ENCODE measurements at regions not wholly inside any gene's neighbourhood (a gene's known extent, or its start where the extent isn't known, plus 50 kb on each side); places are given as distances from the start of the nearest gene placed in this dataset.

DNA sequence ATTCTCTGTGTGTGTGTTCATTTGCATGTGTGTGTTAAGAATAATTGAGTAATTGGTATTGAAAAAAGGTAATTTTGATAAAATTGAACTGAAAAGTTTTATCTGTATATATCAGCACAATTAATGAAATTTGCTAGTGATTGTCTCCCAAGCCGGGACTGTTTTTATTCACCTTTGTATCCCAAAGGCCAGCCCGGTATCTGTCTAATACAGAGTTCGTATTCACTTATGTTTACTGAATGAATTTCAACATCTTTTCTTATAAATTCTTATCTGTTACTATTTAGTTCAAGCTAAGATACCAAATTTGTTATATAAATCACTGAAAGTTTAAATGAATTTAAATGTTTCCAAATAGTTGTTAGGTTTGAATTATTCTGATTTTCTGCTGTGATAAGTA, 394.0 kb upstream of the NAALADL2 start:
- ChIA-PET POLR2A (no interaction called here), CTCF (no interaction called here)
- no peak overlapping the region for H2AFZ ChIP-seq (ENCODE audit: low read depth, low read length)
- intact Hi-C loops (cut with micrococcal nuclease): no loop called here
- no peaks in the 10 kb centered on the region for H3K9me1 ChIP-seq (replicated peaks; ENCODE audit: control insufficient read depth, extremely low read depth, insufficient read depth, low read length)
- dilution Hi-C loops (cut with MboI; ENCODE audit: extremely low pct_ligation_motif_present, low sequenced_read_pairs): no loop called here
- DNase-seq (ENCODE audit: low read depth, low spot score) (no peak), FAIRE-seq (no peak)
- no peak overlapping the region for H3K9ac ChIP-seq (replicated peaks; ENCODE audit: extremely low read depth, insufficient read depth, low read length)
- H3K27ac ChIP-seq (ENCODE audit: insufficient read depth, low read depth, low read length): no peak overlapping the region
- H3K79me2 ChIP-seq (ENCODE audit: control insufficient read depth, insufficient read depth, low read length): no peaks in the 10 kb centered on the region
- BruUV-seq (replicated peaks): no TSS peak
- no peak overlapping the region for H3K4me3 ChIP-seq (replicated peaks in 1 of 3; ENCODE audit: insufficient read depth in 1 of 3, low read depth in 1 of 3, low read length in 3 of 3)
- no peaks in the 10 kb centered on the region for H3K9me3 ChIP-seq (replicated peaks; ENCODE audit: control insufficient read depth, insufficient read depth, low read length)
- no peaks in the 10 kb centered on the region for H3K36me3 ChIP-seq (ENCODE audit: control insufficient read depth in 2 of 2, extremely low read depth in 1 of 2, insufficient read depth in 2 of 2, low read length in 2 of 2)
- TF ChIP-seq POLR2A (IDR thresholded peaks at IDR 0.05; ENCODE audit: low read depth, low read length) (no peak), POLR2AphosphoS5 (IDR thresholded peaks at IDR 0.05; ENCODE audit: insufficient read depth, low read depth, low read length) (no peak), EZH2 (IDR thresholded peaks at IDR 0.05; ENCODE audit: borderline replicate concordance, low read depth, low read length, severe bottlenecking) (no peak), MYC (IDR thresholded peaks at IDR 0.05; ENCODE audit: low read depth, low read length) (no peak), FOS (IDR thresholded peaks at IDR 0.05; ENCODE audit: borderline replicate concordance, insufficient read depth, low read length) (no peak), JUN (IDR thresholded peaks at IDR 0.05; ENCODE audit: borderline replicate concordance, insufficient read depth, insufficient read length, low read depth) (no peak), GATA2 (IDR thresholded peaks at IDR 0.05; ENCODE audit: insufficient read depth, insufficient read length, low read depth, low read length) (no peak)
- TF ChIP-seq, protein P1, sequence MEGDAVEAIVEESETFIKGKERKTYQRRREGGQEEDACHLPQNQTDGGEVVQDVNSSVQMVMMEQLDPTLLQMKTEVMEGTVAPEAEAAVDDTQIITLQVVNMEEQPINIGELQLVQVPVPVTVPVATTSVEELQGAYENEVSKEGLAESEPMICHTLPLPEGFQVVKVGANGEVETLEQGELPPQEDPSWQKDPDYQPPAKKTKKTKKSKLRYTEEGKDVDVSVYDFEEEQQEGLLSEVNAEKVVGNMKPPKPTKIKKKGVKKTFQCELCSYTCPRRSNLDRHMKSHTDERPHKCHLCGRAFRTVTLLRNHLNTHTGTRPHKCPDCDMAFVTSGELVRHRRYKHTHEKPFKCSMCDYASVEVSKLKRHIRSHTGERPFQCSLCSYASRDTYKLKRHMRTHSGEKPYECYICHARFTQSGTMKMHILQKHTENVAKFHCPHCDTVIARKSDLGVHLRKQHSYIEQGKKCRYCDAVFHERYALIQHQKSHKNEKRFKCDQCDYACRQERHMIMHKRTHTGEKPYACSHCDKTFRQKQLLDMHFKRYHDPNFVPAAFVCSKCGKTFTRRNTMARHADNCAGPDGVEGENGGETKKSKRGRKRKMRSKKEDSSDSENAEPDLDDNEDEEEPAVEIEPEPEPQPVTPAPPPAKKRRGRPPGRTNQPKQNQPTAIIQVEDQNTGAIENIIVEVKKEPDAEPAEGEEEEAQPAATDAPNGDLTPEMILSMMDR (IDR thresholded peaks at IDR 0.05; ENCODE audit: extremely low read depth in 1 of 2, insufficient read depth in 1 of 2, low read depth in 1 of 2, low read length in 2 of 2): no peak
- TF ChIP-seq, protein P2, sequence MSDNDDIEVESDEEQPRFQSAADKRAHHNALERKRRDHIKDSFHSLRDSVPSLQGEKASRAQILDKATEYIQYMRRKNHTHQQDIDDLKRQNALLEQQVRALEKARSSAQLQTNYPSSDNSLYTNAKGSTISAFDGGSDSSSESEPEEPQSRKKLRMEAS (IDR thresholded peaks at IDR 0.05; ENCODE audit: insufficient read depth, insufficient read length): no peak
- H3K27me3 ChIP-seq (ENCODE audit: control insufficient read depth in 2 of 2, insufficient read depth in 2 of 2, low read length in 2 of 2): no peaks in the 10 kb centered on the region
- no peaks in the 10 kb centered on the region for H4K20me1 ChIP-seq (replicated peaks; ENCODE audit: control insufficient read depth, extremely low read depth, insufficient read depth, low read length)
- H3K4me2 ChIP-seq (ENCODE audit: insufficient read depth, low read length): no peak overlapping the region
- no peaks in the 10 kb centered on the region for H3K4me1 ChIP-seq (ENCODE audit: control insufficient read depth, extremely low read depth, insufficient read depth, low read length)

All from endothelial cell of umbilical vein (primary cell).